ENCODE measurements at regions not wholly inside any gene's neighbourhood (a gene's known extent, or its start where the extent isn't known, plus 50 kb on each side); places are given as distances from the start of the nearest gene placed in this dataset.

GRCh38 chr12:88309546-88309945, 167.4 kb downstream of the TMTC3 start:
- ATAC-seq (no peak), DNase-seq (no peak)
- CTCF ChIA-PET: no interaction called here
- H3K27ac Mint-ChIP-seq: no peak overlapping the region
- peaks cover 3% of the 10 kb centered on the region for H3K4me1 Mint-ChIP-seq (ENCODE audit: low read depth)
- peaks cover 1% of the 10 kb centered on the region for H3K27me3 Mint-ChIP-seq
- TF ChIP-seq CTCF (IDR thresholded peaks at IDR 0.05): no peak
- H3K36me3 Mint-ChIP-seq (ENCODE audit: low read depth): no peaks in the 10 kb centered on the region
- H3K4me3 Mint-ChIP-seq: no peak overlapping the region
- no peaks in the 10 kb centered on the region for H3K9me3 Mint-ChIP-seq
- POLR2A ChIA-PET: no interaction called here
- intact Hi-C loops (cut with micrococcal nuclease): no loop called here

- Mint-ChIP-seq H3K4me3 (no peak overlapping the region), H3K27ac (no peak overlapping the region)
- ATAC-seq: no peak
Observed at GRCh38 chr12:88310069-88310468, 168.0 kb downstream of the TMTC3 start.

GRCh38 chr12:88310666-88311065, 168.6 kb downstream of the TMTC3 start:
- Mint-ChIP-seq H3K36me3 (ENCODE audit: low read depth) (no peaks in the 10 kb centered on the region), H3K27ac (no peak overlapping the region), H3K4me1 (ENCODE audit: low read depth) (peaks cover 3% of the 10 kb centered on the region), H3K27me3 (peaks cover 4% of the 10 kb centered on the region), H3K4me3 (no peak overlapping the region), H3K9me3 (no peaks in the 10 kb centered on the region)
- ChIA-PET CTCF (no interaction called here), POLR2A (no interaction called here)
- TF ChIP-seq CTCF (IDR thresholded peaks at IDR 0.05): no peak
- DNase-seq (no peak), ATAC-seq (no peak)
- intact Hi-C loops (cut with micrococcal nuclease): no loop called here

More at GRCh38 chr12:88310069-88310468, 168.0 kb downstream of the TMTC3 start:
- H3K4me1 Mint-ChIP-seq (ENCODE audit: low read depth): peaks cover 3% of the 10 kb centered on the region
- DNase-seq: no peak
- H3K9me3 Mint-ChIP-seq: no peaks in the 10 kb centered on the region
- ChIA-PET POLR2A (no interaction called here), CTCF (no interaction called here)
- peaks cover 1% of the 10 kb centered on the region for H3K27me3 Mint-ChIP-seq
- no peaks in the 10 kb centered on the region for H3K36me3 Mint-ChIP-seq (ENCODE audit: low read depth)
- intact Hi-C loops (cut with micrococcal nuclease): no loop called here
- TF ChIP-seq CTCF (IDR thresholded peaks at IDR 0.05): no peak

- ChIA-PET POLR2A (no interaction called here), CTCF (no interaction called here)
- Mint-ChIP-seq H3K9me3 (no peaks in the 10 kb centered on the region), H3K4me3 (no peak overlapping the region), H3K36me3 (ENCODE audit: low read depth) (no peaks in the 10 kb centered on the region), H3K27ac (no peak overlapping the region), H3K27me3 (peaks cover 3% of the 10 kb centered on the region), H3K4me1 (ENCODE audit: low read depth) (no peaks in the 10 kb centered on the region)
- no peak for DNase-seq
- ATAC-seq: no peak
- no peak for TF ChIP-seq CTCF (IDR thresholded peaks at IDR 0.05)
- intact Hi-C loops (cut with micrococcal nuclease): no loop called here
Observed at GRCh38 chr12:88313554-88313953, 171.4 kb downstream of the TMTC3 start.

- CTCF ChIA-PET: no interaction called here
- no peak for DNase-seq
- intact Hi-C loops (cut with micrococcal nuclease): no loop called here
- no peaks in the 10 kb centered on the region for H3K4me1 Mint-ChIP-seq (ENCODE audit: low read depth)
- H3K36me3 Mint-ChIP-seq (ENCODE audit: low read depth): no peaks in the 10 kb centered on the region
- H3K27me3 Mint-ChIP-seq: peaks cover 3% of the 10 kb centered on the region
- POLR2A ChIA-PET: no interaction called here
- no peak for TF ChIP-seq CTCF (IDR thresholded peaks at IDR 0.05)
- no peaks in the 10 kb centered on the region for H3K9me3 Mint-ChIP-seq
- no peak for ATAC-seq
- H3K4me3 Mint-ChIP-seq: no peak overlapping the region
- no peak overlapping the region for H3K27ac Mint-ChIP-seq
Observed at GRCh38 chr12:88314706-88315105, 172.6 kb downstream of the TMTC3 start.

Data from activated CD8-positive, alpha-beta T cell treated with anti-CD3 and anti-CD28 coated beads for 36 hours (primary cell).